ENCODE measurements at regions not wholly inside any gene's neighbourhood (a gene's known extent, or its start where the extent isn't known, plus 50 kb on each side); places are given as distances from the start of the nearest gene placed in this dataset.

DNA sequence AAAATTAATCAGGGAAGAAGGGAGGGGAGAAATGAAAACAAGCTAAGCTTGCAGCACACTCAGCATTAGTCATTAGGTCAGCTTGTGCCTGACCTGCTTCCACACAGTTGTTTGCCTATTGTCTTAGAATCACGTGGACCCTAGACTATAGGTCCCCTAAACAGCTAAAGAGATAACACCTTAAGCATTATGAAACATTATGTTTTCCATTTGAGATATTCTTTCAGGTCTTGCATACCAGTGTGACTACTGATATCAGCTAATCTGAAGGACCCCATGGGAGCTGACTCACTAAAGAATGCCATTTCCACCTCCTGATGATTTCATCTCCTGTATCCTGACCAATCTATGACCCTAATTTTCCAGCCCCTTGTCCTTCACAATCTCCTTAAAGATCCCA lies 154.1 kb upstream of the FUT8 start:
- Mint-ChIP-seq H3K9me3 (peaks cover 3% of the 10 kb centered on the region), H3K4me1 (ENCODE audit: low read depth) (peaks cover 14% of the 10 kb centered on the region), H3K36me3 (ENCODE audit: insufficient read depth) (no peaks in the 10 kb centered on the region), H3K4me3 (no peak overlapping the region), H3K27me3 (ENCODE audit: low read depth) (no peaks in the 10 kb centered on the region)
- DNase-seq (no peak), ATAC-seq (no peak)

- DNase-seq (no peak), ATAC-seq (no peak)
- H3K4me3 Mint-ChIP-seq: no peak overlapping the region
- H3K27me3 Mint-ChIP-seq (ENCODE audit: low read depth): no peaks in the 10 kb centered on the region
- peaks cover 3% of the 10 kb centered on the region for H3K9me3 Mint-ChIP-seq
- H3K36me3 Mint-ChIP-seq (ENCODE audit: insufficient read depth): no peaks in the 10 kb centered on the region
- H3K4me1 Mint-ChIP-seq (ENCODE audit: low read depth): peaks cover 12% of the 10 kb centered on the region
Measured at GRCh38 chr14:65259000-65259399, 153.5 kb upstream of the FUT8 start.

DNA sequence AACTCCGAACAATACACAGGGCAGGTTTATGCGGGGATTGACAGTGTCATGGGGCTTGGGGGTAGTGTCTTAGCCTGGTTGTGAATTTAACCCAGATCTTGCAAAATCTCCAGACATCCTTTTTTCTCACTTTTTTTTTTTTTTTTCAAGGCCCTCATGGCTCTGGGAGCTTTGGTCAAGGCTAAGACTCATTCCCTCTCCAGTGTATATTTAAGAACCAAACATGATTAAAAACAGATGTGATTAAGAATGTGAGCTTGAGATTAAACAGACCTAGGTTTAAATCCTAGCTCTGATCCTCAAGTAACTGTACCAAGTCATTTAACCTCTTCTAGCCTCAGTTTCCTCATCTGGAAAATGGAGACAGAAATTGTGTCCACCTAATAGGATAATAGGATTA lies 151.7 kb upstream of the FUT8 start:
- Mint-ChIP-seq H3K4me1 (ENCODE audit: low read depth) (peaks cover 6% of the 10 kb centered on the region), H3K4me3 (no peak overlapping the region), H3K9me3 (peaks cover 3% of the 10 kb centered on the region), H3K27me3 (ENCODE audit: low read depth) (no peaks in the 10 kb centered on the region), H3K36me3 (ENCODE audit: insufficient read depth) (no peaks in the 10 kb centered on the region)
- ATAC-seq (no peak), DNase-seq (no peak)

DNA sequence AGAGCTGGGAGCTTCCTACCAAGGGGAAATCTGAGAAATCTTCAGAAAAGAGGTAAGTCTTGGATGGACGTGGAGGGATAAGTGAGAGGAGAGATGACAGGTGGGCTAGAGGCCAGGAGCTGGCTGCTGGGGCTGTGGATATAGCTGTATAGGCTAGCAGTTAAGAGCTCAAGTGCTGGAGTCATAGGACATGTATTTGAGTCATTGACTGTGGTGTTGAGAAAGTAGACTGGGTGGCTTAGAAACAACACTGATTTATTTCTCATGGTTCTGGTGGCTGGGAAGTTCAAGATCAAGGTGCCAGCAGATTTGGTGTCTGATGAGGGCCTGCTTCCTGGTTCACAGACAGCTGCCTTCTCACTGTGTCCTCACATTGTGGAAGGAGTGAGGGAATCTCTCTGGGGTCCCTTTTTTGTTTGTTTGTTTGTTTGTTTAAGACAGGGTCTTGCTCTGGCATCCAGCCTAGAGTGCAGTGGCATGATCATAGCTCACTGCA lies 151.1 kb upstream of the FUT8 start:
- Mint-ChIP-seq H3K4me1 (ENCODE audit: low read depth) (peaks cover 6% of the 10 kb centered on the region), H3K9me3 (peaks cover 3% of the 10 kb centered on the region), H3K4me3 (no peak overlapping the region), H3K27me3 (ENCODE audit: low read depth) (no peaks in the 10 kb centered on the region), H3K36me3 (ENCODE audit: insufficient read depth) (no peaks in the 10 kb centered on the region)
- ATAC-seq (no peak), DNase-seq (no peak)

- no peaks in the 10 kb centered on the region for H3K36me3 Mint-ChIP-seq (ENCODE audit: insufficient read depth)
- H3K4me3 Mint-ChIP-seq: no peak overlapping the region
- H3K27me3 Mint-ChIP-seq (ENCODE audit: low read depth): no peaks in the 10 kb centered on the region
- peaks cover 3% of the 10 kb centered on the region for H3K9me3 Mint-ChIP-seq
- no peak for DNase-seq
- H3K4me1 Mint-ChIP-seq (ENCODE audit: low read depth): peaks cover 6% of the 10 kb centered on the region
- no peak for ATAC-seq
Measured at GRCh38 chr14:65261946-65262345, 150.6 kb upstream of the FUT8 start.

- no peak for ATAC-seq
- no peak overlapping the region for H3K4me3 Mint-ChIP-seq
- H3K27me3 Mint-ChIP-seq (ENCODE audit: low read depth): no peaks in the 10 kb centered on the region
- H3K9me3 Mint-ChIP-seq: peaks cover 3% of the 10 kb centered on the region
- no peaks in the 10 kb centered on the region for H3K36me3 Mint-ChIP-seq (ENCODE audit: insufficient read depth)
- peaks cover 6% of the 10 kb centered on the region for H3K4me1 Mint-ChIP-seq (ENCODE audit: low read depth)
- DNase-seq: no peak
Measured at GRCh38 chr14:65263177-65263788, 149.2 kb upstream of the FUT8 start.

- H3K4me3 Mint-ChIP-seq: no peak overlapping the region
- DNase-seq (no peak), ATAC-seq (no peak)
- H3K27me3 Mint-ChIP-seq (ENCODE audit: low read depth): no peaks in the 10 kb centered on the region
- H3K4me1 Mint-ChIP-seq (ENCODE audit: low read depth): peaks cover 7% of the 10 kb centered on the region
- no peaks in the 10 kb centered on the region for H3K9me3 Mint-ChIP-seq
- H3K36me3 Mint-ChIP-seq (ENCODE audit: insufficient read depth): no peaks in the 10 kb centered on the region
Measured at GRCh38 chr14:65267856-65268255, 144.7 kb upstream of the FUT8 start.

- no peak overlapping the region for H3K4me3 Mint-ChIP-seq
- ATAC-seq (no peak), DNase-seq (no peak)
- no peaks in the 10 kb centered on the region for H3K36me3 Mint-ChIP-seq (ENCODE audit: insufficient read depth)
- H3K27me3 Mint-ChIP-seq (ENCODE audit: low read depth): no peaks in the 10 kb centered on the region
- H3K9me3 Mint-ChIP-seq: no peaks in the 10 kb centered on the region
- peaks cover 7% of the 10 kb centered on the region for H3K4me1 Mint-ChIP-seq (ENCODE audit: low read depth)
Measured at GRCh38 chr14:65268594-65268993, 143.9 kb upstream of the FUT8 start.

GRCh38 chr14:65269732-65270131 lies 142.8 kb upstream of the FUT8 start:
- peaks cover 7% of the 10 kb centered on the region for H3K4me1 Mint-ChIP-seq (ENCODE audit: low read depth)

GRCh38 chr14:65277027-65277426 lies 135.5 kb upstream of the FUT8 start:
- ATAC-seq (peak; percentile 62 to 70), DNase-seq (no peak)
- Mint-ChIP-seq H3K4me1 (ENCODE audit: low read depth) (peaks cover 7% of the 10 kb centered on the region), H3K9me3 (no peaks in the 10 kb centered on the region), H3K36me3 (ENCODE audit: insufficient read depth) (no peaks in the 10 kb centered on the region), H3K27me3 (ENCODE audit: low read depth) (no peaks in the 10 kb centered on the region), H3K4me3 (no peak overlapping the region)

More at GRCh38 chr14:65269732-65270131, 142.8 kb upstream of the FUT8 start:
- DNase-seq (no peak), ATAC-seq (no peak)
- H3K27me3 Mint-ChIP-seq (ENCODE audit: low read depth): no peaks in the 10 kb centered on the region
- H3K4me3 Mint-ChIP-seq: no peak overlapping the region
- H3K9me3 Mint-ChIP-seq: no peaks in the 10 kb centered on the region
- no peaks in the 10 kb centered on the region for H3K36me3 Mint-ChIP-seq (ENCODE audit: insufficient read depth)

GRCh38 chr14:65277580-65278270 lies 134.8 kb upstream of the FUT8 start:
- no peak for ATAC-seq
- Mint-ChIP-seq H3K27me3 (ENCODE audit: low read depth) (no peaks in the 10 kb centered on the region), H3K9me3 (no peaks in the 10 kb centered on the region), H3K4me1 (ENCODE audit: low read depth) (peaks cover 14% of the 10 kb centered on the region), H3K4me3 (no peak overlapping the region), H3K36me3 (ENCODE audit: insufficient read depth) (no peaks in the 10 kb centered on the region)
- no peak for DNase-seq

DNA sequence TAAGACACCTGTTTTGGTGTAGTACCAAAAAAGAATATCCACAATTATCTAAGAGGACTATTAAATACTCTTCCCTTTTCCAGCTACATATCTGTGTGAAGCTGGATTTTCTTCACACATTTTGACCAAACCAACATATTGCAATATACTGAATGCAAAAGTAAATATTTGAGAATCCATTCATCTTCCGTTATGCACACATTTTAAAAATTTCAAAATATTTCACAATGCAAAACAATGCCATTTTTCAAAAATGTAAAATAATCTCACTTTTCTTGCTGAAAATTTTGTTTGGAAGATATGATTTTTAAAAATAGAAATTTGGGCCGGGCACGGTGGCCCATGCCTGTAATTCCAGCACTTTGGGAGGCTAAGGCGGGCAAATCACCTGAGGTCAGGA lies 133.9 kb upstream of the FUT8 start:
- no peak for ATAC-seq

GRCh38 chr14:65279510-65279909 lies 133.0 kb upstream of the FUT8 start:
- H3K4me1 Mint-ChIP-seq (ENCODE audit: low read depth): peaks cover 28% of the 10 kb centered on the region
- no peaks in the 10 kb centered on the region for H3K36me3 Mint-ChIP-seq (ENCODE audit: insufficient read depth)
- DNase-seq (no peak), ATAC-seq (no peak)
- H3K9me3 Mint-ChIP-seq: no peaks in the 10 kb centered on the region
- no peak overlapping the region for H3K4me3 Mint-ChIP-seq
- H3K27me3 Mint-ChIP-seq (ENCODE audit: low read depth): no peaks in the 10 kb centered on the region

More for the DNA sequence above, 133.9 kb upstream of the FUT8 start:
- Mint-ChIP-seq H3K27me3 (ENCODE audit: low read depth) (no peaks in the 10 kb centered on the region), H3K36me3 (ENCODE audit: insufficient read depth) (no peaks in the 10 kb centered on the region), H3K4me1 (ENCODE audit: low read depth) (peaks cover 23% of the 10 kb centered on the region), H3K4me3 (no peak overlapping the region), H3K9me3 (no peaks in the 10 kb centered on the region)
- no peak for DNase-seq

GRCh38 chr14:65279958-65280357 lies 132.6 kb upstream of the FUT8 start:
- Mint-ChIP-seq H3K4me1 (ENCODE audit: low read depth) (peaks cover 28% of the 10 kb centered on the region), H3K9me3 (no peaks in the 10 kb centered on the region)

DNA sequence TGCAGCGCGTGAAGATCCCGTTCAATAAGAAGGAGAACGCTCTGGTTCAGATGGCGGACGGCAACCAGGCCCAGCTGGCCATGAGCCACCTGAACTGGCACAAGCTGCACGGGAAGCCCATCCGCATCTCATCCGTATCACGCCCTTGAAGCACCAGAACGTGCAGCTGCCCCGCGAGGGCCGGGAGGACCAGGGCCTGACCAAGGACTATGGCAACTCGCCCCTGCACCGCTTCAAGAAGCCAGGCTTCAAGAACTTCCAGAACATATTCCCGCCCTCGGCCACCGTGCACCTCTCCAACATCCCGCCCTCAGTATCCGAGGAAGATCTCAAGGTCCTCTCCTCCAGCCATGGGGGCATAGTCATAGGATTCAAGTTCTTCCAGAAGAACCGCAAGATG lies 131.9 kb upstream of the FUT8 start:
- ATAC-seq (no peak), DNase-seq (no peak)
- no peaks in the 10 kb centered on the region for H3K9me3 Mint-ChIP-seq
- H3K4me1 Mint-ChIP-seq (ENCODE audit: low read depth): peaks cover 28% of the 10 kb centered on the region
- H3K27me3 Mint-ChIP-seq (ENCODE audit: low read depth): no peaks in the 10 kb centered on the region
- H3K4me3 Mint-ChIP-seq: no peak overlapping the region
- no peaks in the 10 kb centered on the region for H3K36me3 Mint-ChIP-seq (ENCODE audit: insufficient read depth)

More at GRCh38 chr14:65279958-65280357, 132.6 kb upstream of the FUT8 start:
- DNase-seq: no peak
- Mint-ChIP-seq H3K4me3 (no peak overlapping the region), H3K27me3 (ENCODE audit: low read depth) (no peaks in the 10 kb centered on the region), H3K36me3 (ENCODE audit: insufficient read depth) (no peaks in the 10 kb centered on the region)
- no peak for ATAC-seq

Measured in activated T-cell treated with anti-CD3 and anti-CD28 coated beads, Interleukin-2, amount 50 U/mL, for 4 hours (primary cell).